Liver (tissue), 3 donors: ENCODE measurements at regions not wholly inside any gene's neighbourhood (a gene's known extent, or its start where the extent isn't known, plus 50 kb on each side); places are given as distances from the start of the nearest gene placed in this dataset.

Experiments used
- CTCF ChIP-seq: fragments of 150-350 bp; IDR thresholded peaks from 2 replicates; pipeline ENCODE4 v1.5.1; 2017; ENCODE audit warnings: improper control_type of control experiment, low read depth, low read length; ENCODE audit not compliant: missing input control
- EGR1 ChIP-seq, 2 donors: IDR thresholded peaks; 2 replicates each; pipeline ENCODE4 v1.6.1; 2016 to 2018; ENCODE audit warnings: antibody characterized with exemption in 2 of 2, low read depth in 2 of 2
- MAX ChIP-seq: IDR thresholded peaks from 2 replicates; pipeline ENCODE4 v1.6.1; 2016; ENCODE audit warnings: antibody characterized with exemption
- RAD21 ChIP-seq, 2 donors: IDR thresholded peaks; 2 replicates each; pipeline ENCODE4 v1.6.1; 2016; ENCODE audit warnings: antibody characterized with exemption in 2 of 2, mild to moderate bottlenecking in 2 of 2
- REST ChIP-seq: IDR thresholded peaks from 2 replicates; pipeline ENCODE4 v1.6.1; 2016; ENCODE audit warnings: antibody characterized with exemption, mild to moderate bottlenecking
- RXRA ChIP-seq, 2 donors: IDR thresholded peaks; 2 replicates each; pipeline ENCODE4 v1.6.1; 2017 to 2018; ENCODE audit warnings: antibody characterized with exemption in 2 of 2, mild to moderate bottlenecking in 1 of 2
- SP1 ChIP-seq: IDR thresholded peaks from 2 replicates; pipeline ENCODE4 v1.6.1; 2018; ENCODE audit warnings: antibody characterized with exemption, mild to moderate bottlenecking
- TAF1 ChIP-seq: conservative IDR thresholded peaks from 2 replicates; pipeline ENCODE4 v1.6.1; 2016; ENCODE audit warnings: antibody characterized with exemption, mild to moderate bottlenecking
- YY1 ChIP-seq: IDR thresholded peaks from 2 replicates; pipeline ENCODE4 v1.6.1; 2016; ENCODE audit warnings: antibody characterized with exemption, mild to moderate bottlenecking
- TF ChIP-seq, protein P1 (sequence below): IDR thresholded peaks from 2 replicates; pipeline ENCODE4 v1.6.1; 2016; ENCODE audit warnings: antibody characterized with exemption
- donor health status: healthy.
- donor health status: healthy.

DNA sequence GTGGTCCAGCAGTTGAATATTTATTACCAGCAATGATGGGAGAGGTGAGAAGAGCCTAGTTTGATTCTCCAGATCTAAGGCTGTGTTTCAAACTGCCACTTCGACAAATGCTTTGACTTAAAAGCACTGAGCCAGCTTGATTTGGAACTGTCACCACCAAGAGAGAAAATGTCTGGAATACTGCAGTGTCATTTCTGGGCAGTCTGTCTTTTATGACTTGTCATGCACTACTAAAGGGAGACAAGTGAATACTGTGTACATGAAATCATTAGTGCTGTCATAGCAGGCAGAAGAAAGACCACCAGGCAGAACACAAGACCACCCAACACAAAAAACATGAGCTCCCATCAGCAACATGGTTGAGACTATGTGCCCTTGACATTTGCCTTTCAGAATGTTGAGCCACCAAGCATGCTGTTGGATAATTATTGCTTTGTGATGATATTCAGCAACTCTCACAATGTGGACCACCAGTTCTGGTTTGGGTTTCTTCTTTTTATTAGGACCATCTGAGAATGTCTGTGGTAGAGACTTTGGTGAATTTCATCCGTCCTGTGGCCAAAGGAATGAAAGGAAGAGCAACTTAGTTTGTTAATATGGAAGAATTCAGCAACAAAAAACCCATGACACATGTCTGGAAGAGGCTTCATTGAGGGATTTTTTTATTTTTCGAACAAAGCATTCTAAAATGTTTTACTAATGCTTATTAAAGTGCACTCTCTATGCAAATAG lies 125.8 kb downstream of the NTMT2 start:
- TF ChIP-seq REST (no peak), MAX (no peak), CTCF (no peak), TAF1 (no peak), RXRA (IDR thresholded peaks at IDR 0.05) (no peak), RAD21 (IDR thresholded peaks at IDR 0.05) (no peak), EGR1 (IDR thresholded peaks at IDR 0.05; ENCODE audit: low read depth in 2 of 2) (no peak), YY1 (no peak), SP1 (no peak)
- TF ChIP-seq, protein P1, sequence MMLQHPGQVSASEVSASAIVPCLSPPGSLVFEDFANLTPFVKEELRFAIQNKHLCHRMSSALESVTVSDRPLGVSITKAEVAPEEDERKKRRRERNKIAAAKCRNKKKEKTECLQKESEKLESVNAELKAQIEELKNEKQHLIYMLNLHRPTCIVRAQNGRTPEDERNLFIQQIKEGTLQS, result no peak
